ENCODE measurements at regions not wholly inside any gene's neighbourhood (a gene's known extent, or its start where the extent isn't known, plus 50 kb on each side); places are given as distances from the start of the nearest gene placed in this dataset.

- ATAC-seq (no peak), DNase-seq (no peak)
- Mint-ChIP-seq H3K27me3 (no peaks in the 10 kb centered on the region), H3K4me1 (no peaks in the 10 kb centered on the region), H3K9me3 (peaks cover 0 to 8% of the 10 kb centered on the region in 2 donors), H3K4me3 (no peak overlapping the region), H3K27ac (no peak overlapping the region)
Measured at GRCh38 chr5:98263084-98263483, 510.4 kb upstream of the RGMB start.

DNA sequence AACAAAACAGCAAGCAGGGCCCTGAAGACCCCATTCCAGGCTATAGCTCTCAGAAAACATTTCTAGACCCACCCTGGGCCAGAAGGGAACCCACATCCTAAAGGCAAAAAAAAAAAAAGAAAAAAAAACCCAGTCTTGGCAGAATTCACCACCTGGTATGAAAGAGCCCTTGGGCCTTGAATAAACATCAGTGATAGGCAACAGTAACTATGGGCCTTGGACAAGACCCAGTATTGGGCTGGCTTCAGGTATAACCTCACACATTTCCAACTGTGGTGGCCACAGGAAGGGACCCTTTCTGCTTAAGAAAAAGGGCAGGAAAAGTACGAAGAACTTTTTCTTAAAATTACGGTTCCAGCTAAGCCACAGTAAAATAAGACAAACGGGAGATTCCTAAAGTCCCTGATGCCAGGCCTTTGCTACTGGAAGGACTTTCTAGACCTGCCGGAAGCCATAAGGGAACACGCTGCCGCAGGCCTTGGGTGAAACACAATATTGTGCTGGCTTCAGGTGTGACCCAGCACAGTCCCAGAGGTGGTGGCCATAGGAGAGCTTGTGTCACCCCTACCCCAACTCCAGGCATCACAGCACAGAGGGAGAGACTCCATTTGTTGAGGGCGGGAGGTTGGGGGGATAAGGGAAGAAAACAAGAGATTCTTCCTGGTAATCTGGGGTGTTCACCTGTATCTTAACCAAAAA lies 505.2 kb upstream of the RGMB start:
- H3K9me3 Mint-ChIP-seq = no peaks in the 10 kb centered on the region
- no peaks in the 10 kb centered on the region for H3K4me1 Mint-ChIP-seq
- DNase-seq (no peak), ATAC-seq (no peak)
- H3K27ac Mint-ChIP-seq = no peak overlapping the region
- no peak overlapping the region for H3K4me3 Mint-ChIP-seq
- no peaks in the 10 kb centered on the region for H3K27me3 Mint-ChIP-seq

- ATAC-seq (no peak), DNase-seq (no peak)
- Mint-ChIP-seq H3K9me3 (no peaks in the 10 kb centered on the region), H3K27ac (no peak overlapping the region), H3K27me3 (no peaks in the 10 kb centered on the region), H3K4me1 (no peaks in the 10 kb centered on the region), H3K4me3 (no peak overlapping the region)
Measured at GRCh38 chr5:98275980-98276379, 497.5 kb upstream of the RGMB start.

GRCh38 chr5:98282521-98282920 lies 490.9 kb upstream of the RGMB start:
- no peak overlapping the region for H3K27ac Mint-ChIP-seq
- H3K4me3 Mint-ChIP-seq = no peak overlapping the region
- DNase-seq = no peak
- H3K9me3 Mint-ChIP-seq = no peaks in the 10 kb centered on the region
- H3K4me1 Mint-ChIP-seq = no peaks in the 10 kb centered on the region
- ATAC-seq = no peak
- H3K27me3 Mint-ChIP-seq = no peaks in the 10 kb centered on the region

GRCh38 chr5:98292496-98292895 lies 481.0 kb upstream of the RGMB start:
- DNase-seq (no peak), ATAC-seq (no peak)
- no peak overlapping the region for H3K4me3 Mint-ChIP-seq
- H3K9me3 Mint-ChIP-seq = no peaks in the 10 kb centered on the region
- H3K27me3 Mint-ChIP-seq = peaks cover 9% of the 10 kb centered on the region
- no peak overlapping the region for H3K27ac Mint-ChIP-seq
- H3K4me1 Mint-ChIP-seq = no peaks in the 10 kb centered on the region

DNA sequence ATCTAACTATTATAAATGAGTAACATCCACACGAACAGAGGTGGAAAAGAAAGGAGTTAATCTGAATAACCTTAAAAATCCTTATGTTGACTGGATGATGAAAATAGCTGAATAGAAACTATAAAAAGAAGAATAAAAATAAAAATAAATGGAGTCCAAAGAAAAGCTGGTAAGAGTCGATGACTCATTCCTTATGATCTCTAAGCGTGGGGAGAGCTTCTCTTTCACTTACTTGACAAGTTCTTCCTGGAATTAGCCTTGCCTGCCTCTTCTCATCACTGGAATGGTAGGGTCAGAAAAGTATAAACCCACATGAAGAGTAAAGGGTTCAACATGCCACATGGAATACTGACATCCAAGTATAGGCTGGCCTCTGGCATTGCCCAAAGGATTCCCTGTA lies 477.0 kb upstream of the RGMB start:
- peaks cover 9% of the 10 kb centered on the region for H3K27me3 Mint-ChIP-seq
- H3K27ac Mint-ChIP-seq = no peak overlapping the region
- H3K4me1 Mint-ChIP-seq = no peaks in the 10 kb centered on the region
- DNase-seq = no peak
- H3K4me3 Mint-ChIP-seq = no peak overlapping the region
- ATAC-seq = no peak
- H3K9me3 Mint-ChIP-seq = no peaks in the 10 kb centered on the region

GRCh38 chr5:98299435-98299834 lies 474.0 kb upstream of the RGMB start:
- H3K27ac Mint-ChIP-seq = no peak overlapping the region
- no peaks in the 10 kb centered on the region for H3K27me3 Mint-ChIP-seq
- H3K9me3 Mint-ChIP-seq = no peaks in the 10 kb centered on the region
- no peak overlapping the region for H3K4me3 Mint-ChIP-seq
- H3K4me1 Mint-ChIP-seq = no peaks in the 10 kb centered on the region
- ATAC-seq = no peak
- DNase-seq = no peak

- Mint-ChIP-seq H3K4me1 (no peaks in the 10 kb centered on the region), H3K27me3 (no peaks in the 10 kb centered on the region), H3K27ac (no peak overlapping the region), H3K4me3 (no peak overlapping the region), H3K9me3 (no peaks in the 10 kb centered on the region)
- ATAC-seq (no peak), DNase-seq (no peak)
Measured at GRCh38 chr5:98301547-98301946, 471.9 kb upstream of the RGMB start.

GRCh38 chr5:98307811-98308210 lies 465.7 kb upstream of the RGMB start:
- Mint-ChIP-seq H3K27ac (no peak overlapping the region), H3K4me3 (no peak overlapping the region), H3K27me3 (no peaks in the 10 kb centered on the region), H3K4me1 (peaks cover 7% of the 10 kb centered on the region), H3K9me3 (no peaks in the 10 kb centered on the region)
- no peak for ATAC-seq
- no peak for DNase-seq

DNA sequence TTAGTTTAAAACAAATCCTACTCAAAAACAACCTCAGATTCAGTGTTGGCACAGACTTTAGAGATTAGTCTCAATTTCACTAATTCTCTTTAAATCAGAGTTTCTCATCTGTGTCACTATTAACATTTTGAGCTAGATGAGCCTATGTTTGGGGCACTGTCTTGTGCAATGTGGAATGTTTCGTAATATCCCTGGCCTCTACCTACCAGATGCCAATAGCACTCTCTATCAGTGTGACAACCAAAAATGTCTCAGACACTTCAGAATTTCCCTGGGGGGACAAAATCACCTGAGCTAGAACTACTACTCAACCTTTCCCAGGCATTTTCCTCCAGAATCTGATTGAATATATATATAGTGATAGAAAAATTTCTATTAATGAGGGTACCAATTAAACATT lies 465.2 kb upstream of the RGMB start:
- peaks cover 7% of the 10 kb centered on the region for H3K4me1 Mint-ChIP-seq
- no peaks in the 10 kb centered on the region for H3K27me3 Mint-ChIP-seq
- no peaks in the 10 kb centered on the region for H3K9me3 Mint-ChIP-seq
- DNase-seq = no peak
- ATAC-seq = no peak
- H3K27ac Mint-ChIP-seq = no peak overlapping the region
- no peak overlapping the region for H3K4me3 Mint-ChIP-seq

GRCh38 chr5:98308960-98309359 lies 464.5 kb upstream of the RGMB start:
- no peak for DNase-seq
- no peak for ATAC-seq
- peaks cover 7% of the 10 kb centered on the region for H3K4me1 Mint-ChIP-seq
- H3K9me3 Mint-ChIP-seq = no peaks in the 10 kb centered on the region
- H3K27me3 Mint-ChIP-seq = no peaks in the 10 kb centered on the region
- no peak overlapping the region for H3K4me3 Mint-ChIP-seq
- H3K27ac Mint-ChIP-seq = peak overlapping the region in 1 of 2 donors; percentile 57

DNA sequence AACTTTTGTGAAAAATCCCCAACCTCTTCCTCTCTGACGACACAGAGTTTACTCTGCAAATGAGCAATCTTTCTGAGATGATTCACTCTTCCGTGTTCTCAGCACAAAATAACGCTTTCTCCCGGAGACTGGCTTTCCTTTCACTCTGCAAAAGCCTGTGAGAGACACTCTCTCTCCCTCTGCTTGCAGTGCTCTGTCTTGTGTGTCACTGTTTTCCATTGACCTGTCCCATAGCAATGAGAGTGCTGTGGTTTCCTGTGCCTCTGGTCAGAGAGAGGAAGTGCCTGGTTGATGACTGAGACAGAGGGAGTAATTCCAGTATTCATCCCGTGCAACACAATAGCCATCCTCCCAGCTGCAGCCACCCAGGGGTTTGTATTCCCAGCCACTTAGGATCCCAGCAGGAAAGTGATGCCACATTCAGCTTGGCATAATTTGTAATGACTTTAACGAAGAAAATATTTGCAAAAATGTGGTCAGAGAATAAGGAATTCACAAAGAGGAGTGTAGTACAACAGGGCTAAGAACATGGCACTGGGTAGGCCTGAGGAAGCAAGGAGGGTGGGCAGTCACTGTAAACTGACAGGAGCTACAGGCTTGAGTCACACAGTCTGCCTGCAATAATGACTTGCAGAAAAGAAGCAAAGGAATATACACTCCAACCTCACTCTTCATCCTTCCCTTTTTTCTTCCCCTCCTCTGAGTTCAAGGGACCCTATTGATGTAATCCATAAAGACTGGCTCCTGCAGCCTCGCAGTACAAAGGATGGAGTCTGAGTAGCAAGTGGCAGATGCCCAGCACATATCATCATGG lies 463.5 kb upstream of the RGMB start:
- DNase-seq = peak in 1 of 2 donors; percentile 15
- peak; percentile 88 for ATAC-seq
- peaks cover 1% of the 10 kb centered on the region for H3K27me3 Mint-ChIP-seq
- peak overlapping the region; percentile 1 to 32 for H3K4me3 Mint-ChIP-seq
- no peaks in the 10 kb centered on the region for H3K9me3 Mint-ChIP-seq
- H3K4me1 Mint-ChIP-seq = peaks cover 7% of the 10 kb centered on the region
- H3K27ac Mint-ChIP-seq = peak overlapping the region in 1 of 2 donors; percentile 72

GRCh38 chr5:98314292-98314691 lies 459.2 kb upstream of the RGMB start:
- Mint-ChIP-seq H3K4me1 (peaks cover 7% of the 10 kb centered on the region), H3K27me3 (peaks cover 7% of the 10 kb centered on the region), H3K27ac (no peak overlapping the region), H3K9me3 (no peaks in the 10 kb centered on the region), H3K4me3 (no peak overlapping the region)
- ATAC-seq (no peak), DNase-seq (no peak)

GRCh38 chr5:98318386-98318785 lies 455.1 kb upstream of the RGMB start:
- Mint-ChIP-seq H3K27me3 (peaks cover 7% of the 10 kb centered on the region), H3K27ac (no peak overlapping the region), H3K9me3 (no peaks in the 10 kb centered on the region), H3K4me1 (no peaks in the 10 kb centered on the region), H3K4me3 (no peak overlapping the region)
- ATAC-seq = no peak
- no peak for DNase-seq

GRCh38 chr5:98319299-98320011 lies 454.0 kb upstream of the RGMB start:
- Mint-ChIP-seq H3K4me1 (no peaks in the 10 kb centered on the region), H3K27me3 (peaks cover 7% of the 10 kb centered on the region), H3K27ac (no peak overlapping the region), H3K9me3 (no peaks in the 10 kb centered on the region), H3K4me3 (no peak overlapping the region)
- DNase-seq = no peak
- ATAC-seq = no peak

GRCh38 chr5:98320343-98320742 lies 453.1 kb upstream of the RGMB start:
- no peak overlapping the region for H3K27ac Mint-ChIP-seq
- no peak overlapping the region for H3K4me3 Mint-ChIP-seq
- no peak for ATAC-seq
- no peaks in the 10 kb centered on the region for H3K9me3 Mint-ChIP-seq
- H3K4me1 Mint-ChIP-seq = no peaks in the 10 kb centered on the region
- H3K27me3 Mint-ChIP-seq = peaks cover 2% of the 10 kb centered on the region
- DNase-seq = no peak
